ENCODE measurements at regions not wholly inside any gene's neighbourhood (a gene's known extent, or its start where the extent isn't known, plus 50 kb on each side); places are given as distances from the start of the nearest gene placed in this dataset.

DNA sequence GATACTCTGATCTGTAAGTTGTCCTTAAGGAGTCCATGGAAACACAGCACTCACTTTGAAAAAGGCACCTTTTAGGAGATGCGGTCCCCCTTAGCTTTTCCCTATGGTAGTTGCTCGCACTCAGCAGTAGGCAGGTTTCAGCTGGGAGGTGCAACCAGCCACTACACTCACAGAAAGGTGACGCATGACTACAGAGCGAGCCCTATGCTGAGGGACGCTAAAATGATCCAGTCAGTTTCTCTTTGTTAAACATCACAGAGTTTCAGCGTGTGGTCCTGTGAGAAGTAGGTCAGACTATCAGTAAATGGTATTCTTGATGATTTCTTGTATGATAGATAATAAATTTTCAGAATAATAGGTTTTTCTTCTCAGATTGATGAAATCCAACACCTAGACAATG is 362.7 kb upstream of the MIR17HG start:
- ChIA-PET CTCF (no interaction called here), POLR2A (no interaction called here)
- 100% methylated on average over 6 of the region's 6 CpGs for WGBS (ENCODE audit: insufficient coverage)
- DNase-seq, result no peak
- Histone ChIP-seq H3K9me3 (ENCODE audit: control extremely low read depth in 1 of 5, control insufficient read depth in 4 of 5, insufficient read depth in 2 of 5, low read depth in 1 of 5, low read length in 4 of 5) (no peaks in the 10 kb centered on the region), H3K4me3 (ENCODE audit: control insufficient read depth in 1 of 7, extremely low read depth in 1 of 7, insufficient read depth in 4 of 7, low read depth in 2 of 7, low read length in 6 of 7) (no peak overlapping the region), H3K27me3 (replicated peaks in 2 of 5; ENCODE audit: control insufficient read depth in 4 of 5, insufficient read depth in 5 of 5, low read length in 4 of 5) (no peaks in the 10 kb centered on the region), H3K27ac (ENCODE audit: insufficient read depth in 1 of 2, low read depth in 1 of 2, low read length in 2 of 2, poor library complexity in 1 of 2, severe bottlenecking in 2 of 2) (no peak overlapping the region), H3K36me3 (ENCODE audit: control insufficient read depth in 4 of 4, insufficient read depth in 4 of 4, low read length in 3 of 4) (no peaks in the 10 kb centered on the region), H3K4me1 (ENCODE audit: control extremely low read depth in 1 of 4, control insufficient read depth in 4 of 4, insufficient read depth in 4 of 4, low read length in 3 of 4) (no peaks in the 10 kb centered on the region)

DNA sequence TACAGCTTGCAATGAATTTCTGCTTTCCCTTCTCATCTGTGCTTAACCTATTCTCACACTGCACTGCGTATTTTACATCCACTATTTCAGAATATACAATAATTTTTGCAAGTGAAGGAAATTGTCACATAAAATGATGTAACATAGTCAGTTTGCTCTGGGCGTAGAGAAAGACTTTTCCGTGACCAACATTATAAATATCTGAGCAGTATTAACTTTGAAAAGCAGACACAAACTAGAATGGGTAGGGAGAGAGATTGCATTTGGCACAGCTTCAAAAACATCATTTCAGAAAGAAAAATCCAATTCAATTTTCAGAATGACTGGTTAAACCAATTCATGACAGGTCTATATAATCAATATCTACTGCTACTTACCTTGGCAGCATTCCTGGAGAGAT is 352.5 kb upstream of the MIR17HG start:
- Histone ChIP-seq H3K4me3 (ENCODE audit: control insufficient read depth in 1 of 7, extremely low read depth in 1 of 7, insufficient read depth in 4 of 7, low read depth in 2 of 7, low read length in 6 of 7) (no peak overlapping the region), H3K9me3 (ENCODE audit: control extremely low read depth in 1 of 5, control insufficient read depth in 4 of 5, insufficient read depth in 2 of 5, low read depth in 1 of 5, low read length in 4 of 5) (no peaks in the 10 kb centered on the region), H3K4me1 (ENCODE audit: control extremely low read depth in 1 of 4, control insufficient read depth in 4 of 4, insufficient read depth in 4 of 4, low read length in 3 of 4) (no peaks in the 10 kb centered on the region), H3K27ac (ENCODE audit: insufficient read depth in 1 of 2, low read depth in 1 of 2, low read length in 2 of 2, poor library complexity in 1 of 2, severe bottlenecking in 2 of 2) (no peak overlapping the region), H3K36me3 (ENCODE audit: control insufficient read depth in 4 of 4, insufficient read depth in 4 of 4, low read length in 3 of 4) (no peaks in the 10 kb centered on the region), H3K27me3 (replicated peaks in 2 of 5; ENCODE audit: control insufficient read depth in 4 of 5, insufficient read depth in 5 of 5, low read length in 4 of 5) (no peaks in the 10 kb centered on the region)
- ChIA-PET POLR2A (no interaction called here), CTCF (no interaction called here)
- WGBS (ENCODE audit: insufficient coverage), result no CpG with 5 or more reads among the region's 3 CpGs
- no peak for DNase-seq

- Histone ChIP-seq H3K9me3 (ENCODE audit: control extremely low read depth in 1 of 5, control insufficient read depth in 4 of 5, insufficient read depth in 2 of 5, low read depth in 1 of 5, low read length in 4 of 5) (no peaks in the 10 kb centered on the region), H3K36me3 (ENCODE audit: control insufficient read depth in 4 of 4, insufficient read depth in 4 of 4, low read length in 3 of 4) (no peaks in the 10 kb centered on the region), H3K4me1 (ENCODE audit: control extremely low read depth in 1 of 4, control insufficient read depth in 4 of 4, insufficient read depth in 4 of 4, low read length in 3 of 4) (no peaks in the 10 kb centered on the region), H3K27ac (ENCODE audit: insufficient read depth in 1 of 2, low read depth in 1 of 2, low read length in 2 of 2, poor library complexity in 1 of 2, severe bottlenecking in 2 of 2) (no peak overlapping the region), H3K27me3 (replicated peaks in 2 of 5; ENCODE audit: control insufficient read depth in 4 of 5, insufficient read depth in 5 of 5, low read length in 4 of 5) (no peaks in the 10 kb centered on the region), H3K4me3 (ENCODE audit: control insufficient read depth in 1 of 7, extremely low read depth in 1 of 7, insufficient read depth in 4 of 7, low read depth in 2 of 7, low read length in 6 of 7) (no peak overlapping the region)
- WGBS (ENCODE audit: insufficient coverage), result 96% methylated on average over 4 of the region's 4 CpGs
- no peak for DNase-seq
- ChIA-PET POLR2A (no interaction called here), CTCF (no interaction called here)
Measured at GRCh38 chr13:90995614-90996013, 351.9 kb upstream of the MIR17HG start.

GRCh38 chr13:90997951-90998350 is 349.5 kb upstream of the MIR17HG start:
- no peak for DNase-seq
- ChIA-PET CTCF (no interaction called here), POLR2A (no interaction called here)
- Histone ChIP-seq H3K27me3 (replicated peaks in 2 of 5; ENCODE audit: control insufficient read depth in 4 of 5, insufficient read depth in 5 of 5, low read length in 4 of 5) (no peaks in the 10 kb centered on the region), H3K27ac (ENCODE audit: insufficient read depth in 1 of 2, low read depth in 1 of 2, low read length in 2 of 2, poor library complexity in 1 of 2, severe bottlenecking in 2 of 2) (no peak overlapping the region), H3K4me3 (ENCODE audit: control insufficient read depth in 1 of 7, extremely low read depth in 1 of 7, insufficient read depth in 4 of 7, low read depth in 2 of 7, low read length in 6 of 7) (no peak overlapping the region), H3K4me1 (ENCODE audit: control extremely low read depth in 1 of 4, control insufficient read depth in 4 of 4, insufficient read depth in 4 of 4, low read length in 3 of 4) (no peaks in the 10 kb centered on the region), H3K36me3 (ENCODE audit: control insufficient read depth in 4 of 4, insufficient read depth in 4 of 4, low read length in 3 of 4) (no peaks in the 10 kb centered on the region), H3K9me3 (ENCODE audit: control extremely low read depth in 1 of 5, control insufficient read depth in 4 of 5, insufficient read depth in 2 of 5, low read depth in 1 of 5, low read length in 4 of 5) (no peaks in the 10 kb centered on the region)
- no CpG with 5 or more reads among the region's 1 CpG for WGBS (ENCODE audit: insufficient coverage)

DNA sequence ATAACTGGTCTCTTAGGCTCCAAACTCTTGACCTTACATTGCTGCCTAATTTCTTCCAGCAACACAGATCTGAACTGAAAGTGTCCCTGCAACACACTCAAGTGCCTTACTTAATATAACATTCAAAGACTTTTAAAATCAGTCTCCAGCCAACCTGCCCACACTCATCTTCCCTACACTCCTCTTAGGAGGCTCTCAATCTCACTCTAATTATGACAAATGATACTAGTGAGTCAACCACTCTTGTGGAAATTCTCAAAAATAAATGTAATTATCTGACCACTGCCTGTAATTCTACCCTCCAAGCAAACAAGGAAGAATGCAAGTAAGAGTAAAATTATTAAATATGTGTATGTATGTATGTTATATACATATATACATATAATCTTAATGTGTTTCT is 348.1 kb upstream of the MIR17HG start:
- Histone ChIP-seq H3K9me3 (ENCODE audit: control extremely low read depth in 1 of 5, control insufficient read depth in 4 of 5, insufficient read depth in 2 of 5, low read depth in 1 of 5, low read length in 4 of 5) (no peaks in the 10 kb centered on the region), H3K27ac (ENCODE audit: insufficient read depth in 1 of 2, low read depth in 1 of 2, low read length in 2 of 2, poor library complexity in 1 of 2, severe bottlenecking in 2 of 2) (no peak overlapping the region), H3K27me3 (replicated peaks in 2 of 5; ENCODE audit: control insufficient read depth in 4 of 5, insufficient read depth in 5 of 5, low read length in 4 of 5) (no peaks in the 10 kb centered on the region), H3K36me3 (ENCODE audit: control insufficient read depth in 4 of 4, insufficient read depth in 4 of 4, low read length in 3 of 4) (no peaks in the 10 kb centered on the region), H3K4me1 (ENCODE audit: control extremely low read depth in 1 of 4, control insufficient read depth in 4 of 4, insufficient read depth in 4 of 4, low read length in 3 of 4) (no peaks in the 10 kb centered on the region), H3K4me3 (ENCODE audit: control insufficient read depth in 1 of 7, extremely low read depth in 1 of 7, insufficient read depth in 4 of 7, low read depth in 2 of 7, low read length in 6 of 7) (no peak overlapping the region)
- POLR2A ChIA-PET, result no interaction called here
- DNase-seq, result no peak
- CTCF ChIA-PET, result no interaction called here

- no peak overlapping the region for H3K4me3 ChIP-seq (ENCODE audit: control insufficient read depth in 1 of 7, extremely low read depth in 1 of 7, insufficient read depth in 4 of 7, low read depth in 2 of 7, low read length in 6 of 7)
- no peaks in the 10 kb centered on the region for H3K27me3 ChIP-seq (replicated peaks in 2 of 5; ENCODE audit: control insufficient read depth in 4 of 5, insufficient read depth in 5 of 5, low read length in 4 of 5)
- H3K9me3 ChIP-seq (ENCODE audit: control extremely low read depth in 1 of 5, control insufficient read depth in 4 of 5, insufficient read depth in 2 of 5, low read depth in 1 of 5, low read length in 4 of 5), result no peaks in the 10 kb centered on the region
- no peak overlapping the region for H3K27ac ChIP-seq (ENCODE audit: insufficient read depth in 1 of 2, low read depth in 1 of 2, low read length in 2 of 2, poor library complexity in 1 of 2, severe bottlenecking in 2 of 2)
- H3K36me3 ChIP-seq (ENCODE audit: control insufficient read depth in 4 of 4, insufficient read depth in 4 of 4, low read length in 3 of 4), result no peaks in the 10 kb centered on the region
- no peaks in the 10 kb centered on the region for H3K4me1 ChIP-seq (ENCODE audit: control extremely low read depth in 1 of 4, control insufficient read depth in 4 of 4, insufficient read depth in 4 of 4, low read length in 3 of 4)
- no peak for DNase-seq
- POLR2A ChIA-PET, result no interaction called here
- CTCF ChIA-PET, result no interaction called here
- WGBS (ENCODE audit: insufficient coverage), result 95% methylated on average over 6 of the region's 6 CpGs
Measured at GRCh38 chr13:91001371-91001770, 346.1 kb upstream of the MIR17HG start.

DNA sequence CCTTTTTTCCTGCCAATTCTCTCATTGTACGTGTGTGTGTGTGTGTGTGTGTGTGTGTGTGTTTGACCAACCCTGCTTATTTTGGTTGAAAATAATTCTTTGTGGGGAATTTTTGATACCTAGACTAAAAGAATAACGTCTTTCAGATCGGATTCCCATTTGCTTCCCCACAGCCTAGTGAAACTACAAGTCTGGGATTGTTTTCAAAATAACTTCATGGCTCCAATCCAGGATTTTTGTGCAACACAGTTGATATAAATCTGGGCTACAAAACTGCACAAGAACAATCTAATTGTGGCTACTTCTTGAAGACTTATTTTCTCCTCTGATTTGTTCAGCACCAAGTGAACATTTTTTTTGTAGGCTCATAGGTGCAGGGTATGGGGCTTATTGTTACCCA is 332.8 kb upstream of the MIR17HG start:
- Histone ChIP-seq H3K4me1 (ENCODE audit: control extremely low read depth in 1 of 4, control insufficient read depth in 4 of 4, insufficient read depth in 4 of 4, low read length in 3 of 4) (no peaks in the 10 kb centered on the region), H3K4me3 (ENCODE audit: control insufficient read depth in 1 of 7, extremely low read depth in 1 of 7, insufficient read depth in 4 of 7, low read depth in 2 of 7, low read length in 6 of 7) (no peak overlapping the region), H3K36me3 (ENCODE audit: control insufficient read depth in 4 of 4, insufficient read depth in 4 of 4, low read length in 3 of 4) (no peaks in the 10 kb centered on the region), H3K9me3 (ENCODE audit: control extremely low read depth in 1 of 5, control insufficient read depth in 4 of 5, insufficient read depth in 2 of 5, low read depth in 1 of 5, low read length in 4 of 5) (no peaks in the 10 kb centered on the region), H3K27me3 (replicated peaks in 2 of 5; ENCODE audit: control insufficient read depth in 4 of 5, insufficient read depth in 5 of 5, low read length in 4 of 5) (no peaks in the 10 kb centered on the region), H3K27ac (ENCODE audit: insufficient read depth in 1 of 2, low read depth in 1 of 2, low read length in 2 of 2, poor library complexity in 1 of 2, severe bottlenecking in 2 of 2) (no peak overlapping the region)
- DNase-seq, result no peak
- CTCF ChIA-PET, result interaction anchor here (0.6 to 1.3 kb wide), 2 partner anchors 18 to 21 kb away, joined by 3 read pairs; no protein-coding TSS in a partner anchor
- POLR2A ChIA-PET, result no interaction called here
- 86% methylated on average over 2 of the region's 3 CpGs for WGBS (ENCODE audit: insufficient coverage)
